ENCODE measurements at regions not wholly inside any gene's neighbourhood (a gene's known extent, or its start where the extent isn't known, plus 50 kb on each side); places are given as distances from the start of the nearest gene placed in this dataset.

DNA sequence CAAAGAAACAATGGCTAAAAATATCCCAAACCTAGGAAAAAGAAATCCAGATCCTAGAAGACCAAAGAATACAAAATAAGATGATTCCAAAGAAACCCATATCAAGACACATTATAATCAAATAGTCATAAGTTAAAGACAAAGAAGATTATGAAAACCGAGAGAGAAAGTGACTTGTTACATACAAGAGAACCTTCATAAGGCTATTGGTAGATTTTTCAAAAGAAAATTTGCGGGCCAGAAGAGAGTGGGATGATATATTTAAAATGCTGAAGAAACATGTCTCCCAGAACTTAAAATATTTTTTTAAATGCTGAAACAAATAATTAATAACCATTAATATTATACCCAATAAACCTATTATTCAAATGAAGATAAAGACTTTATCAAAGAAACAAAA is 687.3 kb downstream of the TLE4 start:
- ChIA-PET CTCF (no interaction called here), POLR2A (no interaction called here)
- Histone ChIP-seq H4K20me1 (replicated peaks; ENCODE audit: control insufficient read depth, extremely low read depth, insufficient read depth, low read length) (no peaks in the 10 kb centered on the region), H3K4me1 (ENCODE audit: control insufficient read depth, extremely low read depth, insufficient read depth, low read length) (no peaks in the 10 kb centered on the region), H3K79me2 (ENCODE audit: control insufficient read depth, insufficient read depth, low read length) (no peaks in the 10 kb centered on the region), H2AFZ (ENCODE audit: low read depth, low read length) (no peak overlapping the region), H3K4me3 (replicated peaks in 1 of 3; ENCODE audit: insufficient read depth in 1 of 3, low read depth in 1 of 3, low read length in 3 of 3) (no peak overlapping the region), H3K27me3 (ENCODE audit: control insufficient read depth in 2 of 2, insufficient read depth in 2 of 2, low read length in 2 of 2) (no peaks in the 10 kb centered on the region), H3K4me2 (ENCODE audit: insufficient read depth, low read length) (no peak overlapping the region), H3K36me3 (ENCODE audit: control insufficient read depth in 2 of 2, extremely low read depth in 1 of 2, insufficient read depth in 2 of 2, low read length in 2 of 2) (no peaks in the 10 kb centered on the region), H3K9me3 (replicated peaks; ENCODE audit: control insufficient read depth, insufficient read depth, low read length) (peaks cover 2% of the 10 kb centered on the region), H3K9me1 (replicated peaks; ENCODE audit: control insufficient read depth, extremely low read depth, insufficient read depth, low read length) (no peaks in the 10 kb centered on the region), H3K27ac (ENCODE audit: insufficient read depth, low read depth, low read length) (no peak overlapping the region), H3K9ac (replicated peaks; ENCODE audit: extremely low read depth, insufficient read depth, low read length) (no peak overlapping the region)
- BruUV-seq (replicated peaks), result no TSS peak
- no peak for TF ChIP-seq FOS (IDR thresholded peaks at IDR 0.05; ENCODE audit: borderline replicate concordance, insufficient read depth, low read length)
- no peak for TF ChIP-seq MYC (IDR thresholded peaks at IDR 0.05; ENCODE audit: low read depth, low read length)
- TF ChIP-seq, protein P1, sequence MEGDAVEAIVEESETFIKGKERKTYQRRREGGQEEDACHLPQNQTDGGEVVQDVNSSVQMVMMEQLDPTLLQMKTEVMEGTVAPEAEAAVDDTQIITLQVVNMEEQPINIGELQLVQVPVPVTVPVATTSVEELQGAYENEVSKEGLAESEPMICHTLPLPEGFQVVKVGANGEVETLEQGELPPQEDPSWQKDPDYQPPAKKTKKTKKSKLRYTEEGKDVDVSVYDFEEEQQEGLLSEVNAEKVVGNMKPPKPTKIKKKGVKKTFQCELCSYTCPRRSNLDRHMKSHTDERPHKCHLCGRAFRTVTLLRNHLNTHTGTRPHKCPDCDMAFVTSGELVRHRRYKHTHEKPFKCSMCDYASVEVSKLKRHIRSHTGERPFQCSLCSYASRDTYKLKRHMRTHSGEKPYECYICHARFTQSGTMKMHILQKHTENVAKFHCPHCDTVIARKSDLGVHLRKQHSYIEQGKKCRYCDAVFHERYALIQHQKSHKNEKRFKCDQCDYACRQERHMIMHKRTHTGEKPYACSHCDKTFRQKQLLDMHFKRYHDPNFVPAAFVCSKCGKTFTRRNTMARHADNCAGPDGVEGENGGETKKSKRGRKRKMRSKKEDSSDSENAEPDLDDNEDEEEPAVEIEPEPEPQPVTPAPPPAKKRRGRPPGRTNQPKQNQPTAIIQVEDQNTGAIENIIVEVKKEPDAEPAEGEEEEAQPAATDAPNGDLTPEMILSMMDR (IDR thresholded peaks at IDR 0.05; ENCODE audit: extremely low read depth in 1 of 2, insufficient read depth in 1 of 2, low read depth in 1 of 2, low read length in 2 of 2), result no peak
- no peak for TF ChIP-seq POLR2AphosphoS5 (IDR thresholded peaks at IDR 0.05; ENCODE audit: insufficient read depth, low read depth, low read length)
- TF ChIP-seq, protein P2, sequence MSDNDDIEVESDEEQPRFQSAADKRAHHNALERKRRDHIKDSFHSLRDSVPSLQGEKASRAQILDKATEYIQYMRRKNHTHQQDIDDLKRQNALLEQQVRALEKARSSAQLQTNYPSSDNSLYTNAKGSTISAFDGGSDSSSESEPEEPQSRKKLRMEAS (IDR thresholded peaks at IDR 0.05; ENCODE audit: insufficient read depth, insufficient read length), result no peak
- TF ChIP-seq EZH2 (IDR thresholded peaks at IDR 0.05; ENCODE audit: borderline replicate concordance, low read depth, low read length, severe bottlenecking), result no peak
- TF ChIP-seq GATA2 (IDR thresholded peaks at IDR 0.05; ENCODE audit: insufficient read depth, insufficient read length, low read depth, low read length), result no peak
- TF ChIP-seq POLR2A (IDR thresholded peaks at IDR 0.05; ENCODE audit: low read depth, low read length), result no peak
- FAIRE-seq, result no peak
- intact Hi-C loops (cut with micrococcal nuclease), result no loop called here
- dilution Hi-C loops (cut with MboI; ENCODE audit: extremely low pct_ligation_motif_present, low sequenced_read_pairs), result no loop called here
- DNase-seq (ENCODE audit: low read depth, low spot score), result no peak
